Lower leg skin (tissue), 4 donors: ENCODE measurements at regions not wholly inside any gene's neighbourhood (a gene's known extent, or its start where the extent isn't known, plus 50 kb on each side); places are given as distances from the start of the nearest gene placed in this dataset.

Experiments
- DNase-seq, 2 donors: peaks; one replicate each; pipeline ENCODE4 v3.0.0-alpha.2; 2019; ENCODE audit warnings: low spot score in 2 of 2
- H3K4me3 ChIP-seq: fragments of 200-600 bp; sonication (generic); 2 replicates; pipeline ENCODE4 v1.5.1; 2017; ENCODE audit warnings: mild to moderate bottlenecking, low read depth; ENCODE audit not compliant: poor library complexity, severe bottlenecking
- POLR2A ChIP-seq, 2 donors: fragments of 450-650 bp; IDR thresholded peaks; one replicate each; pipeline ENCODE4 v1.6.1; 2016 to 2017; ENCODE audit warnings: antibody characterized with exemption in 2 of 2, mild to moderate bottlenecking in 1 of 2, moderate library complexity in 1 of 2
- WGBS, 2 donors: methylation state at CpG; one replicate each; pipeline ENCODE4 v1.1.5; 2018; 5-methylcytosine and 5-hydroxymethylcytosine counted together
- intact Hi-C: fragments of 100-400 bp; cut with DNase I; formaldehyde crosslinking; loops from one replicate; pipeline ENCODE4 v1.15.0; 2023; ENCODE audit warnings: low total_unique reads
- TF ChIP-seq, protein P1 (sequence below), 3 donors: fragments of 450-650 bp; IDR thresholded peaks; one replicate each; pipeline ENCODE4 v1.5.1; 2016; ENCODE audit warnings: antibody characterized with exemption in 3 of 3, mild to moderate bottlenecking in 3 of 3, moderate library complexity in 2 of 3

DNA sequence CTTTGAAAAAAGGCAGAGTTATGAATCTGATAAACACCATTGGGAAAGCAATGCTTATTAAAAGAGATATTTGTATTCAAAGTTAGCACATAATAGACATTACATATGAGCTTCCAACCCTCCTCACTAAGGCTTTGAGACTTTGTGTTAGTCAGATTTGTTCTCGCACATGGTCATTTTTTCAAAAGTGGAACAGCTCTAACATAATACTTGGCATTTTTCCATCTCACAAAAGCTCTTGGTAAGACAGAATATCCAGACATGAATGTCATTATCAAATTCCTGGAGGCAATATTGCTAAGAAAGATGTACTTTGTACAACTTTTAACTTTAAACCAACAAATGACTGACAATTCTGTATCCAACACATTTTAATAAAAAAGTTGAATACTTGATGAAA is 292.4 kb upstream of the SMIM30 start:
- WGBS, 2 donors = 79 to 86% methylated on average over 1 of the region's 1 CpG
- no peak for DNase-seq
- intact Hi-C loops = no loop called here

DNA sequence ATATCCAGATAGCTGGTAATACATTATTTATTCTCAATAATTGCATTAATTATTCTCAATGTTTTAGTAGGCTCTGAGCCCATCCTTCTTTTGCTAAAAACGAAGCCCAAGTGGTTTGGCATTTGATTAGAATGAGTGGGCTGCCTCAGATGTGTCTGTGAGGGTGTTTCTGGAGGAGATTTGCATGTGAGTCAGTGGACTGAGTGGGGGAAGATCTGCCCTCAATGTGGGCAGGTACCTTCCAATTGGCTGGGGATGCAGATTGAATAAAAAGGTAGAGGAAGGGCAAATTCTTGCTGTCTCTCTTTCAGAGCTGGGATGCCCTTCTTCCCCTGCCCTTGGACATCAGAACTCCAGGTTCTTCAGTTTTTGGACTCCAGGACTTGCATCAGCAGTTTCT is 290.6 kb upstream of the SMIM30 start:
- WGBS, 2 donors = 53 to 60% methylated on average over 1 of the region's 1 CpG
- TF ChIP-seq, protein P1, sequence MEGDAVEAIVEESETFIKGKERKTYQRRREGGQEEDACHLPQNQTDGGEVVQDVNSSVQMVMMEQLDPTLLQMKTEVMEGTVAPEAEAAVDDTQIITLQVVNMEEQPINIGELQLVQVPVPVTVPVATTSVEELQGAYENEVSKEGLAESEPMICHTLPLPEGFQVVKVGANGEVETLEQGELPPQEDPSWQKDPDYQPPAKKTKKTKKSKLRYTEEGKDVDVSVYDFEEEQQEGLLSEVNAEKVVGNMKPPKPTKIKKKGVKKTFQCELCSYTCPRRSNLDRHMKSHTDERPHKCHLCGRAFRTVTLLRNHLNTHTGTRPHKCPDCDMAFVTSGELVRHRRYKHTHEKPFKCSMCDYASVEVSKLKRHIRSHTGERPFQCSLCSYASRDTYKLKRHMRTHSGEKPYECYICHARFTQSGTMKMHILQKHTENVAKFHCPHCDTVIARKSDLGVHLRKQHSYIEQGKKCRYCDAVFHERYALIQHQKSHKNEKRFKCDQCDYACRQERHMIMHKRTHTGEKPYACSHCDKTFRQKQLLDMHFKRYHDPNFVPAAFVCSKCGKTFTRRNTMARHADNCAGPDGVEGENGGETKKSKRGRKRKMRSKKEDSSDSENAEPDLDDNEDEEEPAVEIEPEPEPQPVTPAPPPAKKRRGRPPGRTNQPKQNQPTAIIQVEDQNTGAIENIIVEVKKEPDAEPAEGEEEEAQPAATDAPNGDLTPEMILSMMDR (IDR thresholded peaks at IDR 0.05) = no peak
- TF ChIP-seq POLR2A (IDR thresholded peaks at IDR 0.05) = no peak
- H3K4me3 ChIP-seq = no peak overlapping the region
- intact Hi-C loops = no loop called here
- DNase-seq = no peak

More for the DNA sequence above, 292.4 kb upstream of the SMIM30 start:
- no peak for TF ChIP-seq POLR2A (IDR thresholded peaks at IDR 0.05)
- TF ChIP-seq, protein P1 (IDR thresholded peaks at IDR 0.05) = no peak
- no peak overlapping the region for H3K4me3 ChIP-seq

DNA sequence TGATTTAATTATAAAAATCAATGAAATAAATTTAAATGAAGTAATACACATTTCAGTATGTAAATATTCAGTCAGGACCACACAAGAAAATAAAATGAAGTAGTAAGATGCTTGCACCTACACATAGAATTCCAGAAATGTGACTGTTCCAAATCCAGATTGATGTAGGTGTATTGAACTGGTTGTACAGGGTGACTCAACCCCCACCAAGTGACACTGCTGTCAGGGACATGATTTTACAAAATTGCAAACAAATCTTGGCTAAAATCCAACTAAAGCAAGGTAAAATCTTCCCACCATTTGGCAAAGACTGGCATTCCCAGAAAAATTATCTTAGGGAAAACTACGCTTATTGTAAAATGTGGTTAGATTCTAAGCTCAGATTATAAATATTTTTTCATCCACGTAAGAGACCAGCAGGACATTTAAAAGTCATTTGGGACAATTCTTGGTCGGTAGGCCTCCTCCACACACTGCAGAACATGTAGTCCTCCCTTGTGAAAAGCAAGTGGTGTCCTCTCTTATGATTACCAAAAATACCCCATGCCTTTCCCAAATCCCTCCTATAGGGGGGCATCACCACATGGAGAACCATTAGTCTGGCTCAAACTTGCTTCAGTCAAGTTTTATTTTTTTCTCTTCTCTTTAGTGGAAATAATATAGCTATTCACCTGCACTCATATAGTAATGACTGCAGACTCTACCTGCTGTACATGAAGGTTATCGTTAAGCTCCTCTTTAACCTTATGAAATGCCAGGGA is 287.1 kb upstream of the SMIM30 start:
- DNase-seq = no peak
- TF ChIP-seq, protein P1 (IDR thresholded peaks at IDR 0.05) = no peak
- no peak for TF ChIP-seq POLR2A (IDR thresholded peaks at IDR 0.05)
- intact Hi-C loops = no loop called here
- 76 to 80% methylated on average over 4 of the region's 4 CpGs for WGBS, 2 donors
- no peak overlapping the region for H3K4me3 ChIP-seq

DNA sequence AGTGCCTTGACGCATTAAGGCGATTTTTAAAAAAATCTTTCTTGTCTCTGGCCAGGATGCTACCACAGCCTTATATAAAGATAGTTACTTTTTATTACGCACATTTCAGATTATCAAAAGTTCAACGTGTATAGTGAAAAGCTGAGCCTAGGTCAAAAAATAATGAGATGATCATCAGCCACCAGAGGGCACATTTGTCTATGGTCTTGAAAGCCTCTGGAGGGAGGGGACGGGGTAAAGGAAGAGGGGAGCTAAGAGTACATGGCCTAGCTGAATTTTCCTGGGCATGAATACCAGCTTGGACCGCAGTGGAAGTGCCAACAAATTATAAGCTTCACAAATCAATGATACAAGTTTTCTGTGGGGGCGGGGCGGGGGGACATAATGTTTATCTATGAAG is 285.9 kb upstream of the SMIM30 start:
- intact Hi-C loops = no loop called here
- no peak overlapping the region for H3K4me3 ChIP-seq

DNA sequence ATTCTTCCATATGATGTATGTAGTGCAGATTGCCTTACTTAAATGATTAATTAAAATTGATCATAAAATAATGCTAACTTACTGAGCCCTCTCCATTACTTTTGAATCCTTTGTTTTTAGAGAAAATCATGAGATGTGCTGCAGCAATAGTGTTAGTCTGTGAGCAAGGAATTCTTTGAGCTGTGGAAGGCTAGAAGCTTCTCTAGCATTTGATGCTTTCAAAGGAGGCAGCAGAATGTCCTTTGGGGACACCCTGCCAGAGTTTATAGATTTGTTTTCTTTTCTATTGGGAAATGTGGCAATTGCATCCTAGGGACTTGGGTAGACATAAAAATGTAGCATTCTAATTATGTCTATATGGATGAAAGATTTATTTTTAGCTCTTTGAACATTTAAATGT is 284.1 kb upstream of the SMIM30 start:
- TF ChIP-seq, protein P1 (IDR thresholded peaks at IDR 0.05) = no peak
- no peak for TF ChIP-seq POLR2A (IDR thresholded peaks at IDR 0.05)
- H3K4me3 ChIP-seq = no peak overlapping the region
- intact Hi-C loops = no loop called here
- DNase-seq = no peak

More for the DNA sequence above, 285.9 kb upstream of the SMIM30 start:
- 61 to 65% methylated on average over 8 of the region's 8 CpGs for WGBS, 2 donors
- no peak for DNase-seq
- TF ChIP-seq, protein P1 (IDR thresholded peaks at IDR 0.05) = no peak
- TF ChIP-seq POLR2A (IDR thresholded peaks at IDR 0.05) = no peak

DNA sequence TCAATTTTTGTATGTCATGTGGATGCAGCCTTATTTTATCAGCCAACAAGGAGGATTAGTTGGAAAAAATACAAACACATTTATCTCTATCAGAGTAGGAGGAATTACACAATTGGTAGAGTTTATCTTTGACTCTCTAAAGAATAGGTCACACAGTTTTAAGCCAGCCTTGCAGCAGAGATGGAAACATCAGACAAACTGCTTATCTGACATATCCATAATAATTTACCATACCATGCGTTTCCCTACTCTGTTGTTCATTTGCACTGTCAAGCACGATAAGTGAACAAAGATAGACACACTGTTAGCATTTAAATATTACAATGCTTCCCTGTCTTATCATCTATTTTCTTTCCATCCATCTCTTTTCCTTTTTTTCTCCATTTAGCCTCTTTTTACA is 283.7 kb upstream of the SMIM30 start:
- 74 to 80% methylated on average over 2 of the region's 2 CpGs for WGBS, 2 donors
- intact Hi-C loops = no loop called here
- H3K4me3 ChIP-seq = no peak overlapping the region
- TF ChIP-seq POLR2A (IDR thresholded peaks at IDR 0.05) = no peak
- TF ChIP-seq, protein P1 (IDR thresholded peaks at IDR 0.05) = no peak
- no peak for DNase-seq
